ENCODE measurements at regions not wholly inside any gene's neighbourhood (a gene's known extent, or its start where the extent isn't known, plus 50 kb on each side); places are given as distances from the start of the nearest gene placed in this dataset.

GRCh38 chr5:107753427-107753826 is 82.7 kb upstream of the EFNA5 start:
- TF ChIP-seq, protein P1, sequence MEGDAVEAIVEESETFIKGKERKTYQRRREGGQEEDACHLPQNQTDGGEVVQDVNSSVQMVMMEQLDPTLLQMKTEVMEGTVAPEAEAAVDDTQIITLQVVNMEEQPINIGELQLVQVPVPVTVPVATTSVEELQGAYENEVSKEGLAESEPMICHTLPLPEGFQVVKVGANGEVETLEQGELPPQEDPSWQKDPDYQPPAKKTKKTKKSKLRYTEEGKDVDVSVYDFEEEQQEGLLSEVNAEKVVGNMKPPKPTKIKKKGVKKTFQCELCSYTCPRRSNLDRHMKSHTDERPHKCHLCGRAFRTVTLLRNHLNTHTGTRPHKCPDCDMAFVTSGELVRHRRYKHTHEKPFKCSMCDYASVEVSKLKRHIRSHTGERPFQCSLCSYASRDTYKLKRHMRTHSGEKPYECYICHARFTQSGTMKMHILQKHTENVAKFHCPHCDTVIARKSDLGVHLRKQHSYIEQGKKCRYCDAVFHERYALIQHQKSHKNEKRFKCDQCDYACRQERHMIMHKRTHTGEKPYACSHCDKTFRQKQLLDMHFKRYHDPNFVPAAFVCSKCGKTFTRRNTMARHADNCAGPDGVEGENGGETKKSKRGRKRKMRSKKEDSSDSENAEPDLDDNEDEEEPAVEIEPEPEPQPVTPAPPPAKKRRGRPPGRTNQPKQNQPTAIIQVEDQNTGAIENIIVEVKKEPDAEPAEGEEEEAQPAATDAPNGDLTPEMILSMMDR (IDR thresholded peaks at IDR 0.05), result no peak
- TF ChIP-seq POLR2A (IDR thresholded peaks at IDR 0.05), result no peak

All from heart left ventricle (tissue), 13 donors.